ENCODE measurements at regions not wholly inside any gene's neighbourhood (a gene's known extent, or its start where the extent isn't known, plus 50 kb on each side); places are given as distances from the start of the nearest gene placed in this dataset.

DNA sequence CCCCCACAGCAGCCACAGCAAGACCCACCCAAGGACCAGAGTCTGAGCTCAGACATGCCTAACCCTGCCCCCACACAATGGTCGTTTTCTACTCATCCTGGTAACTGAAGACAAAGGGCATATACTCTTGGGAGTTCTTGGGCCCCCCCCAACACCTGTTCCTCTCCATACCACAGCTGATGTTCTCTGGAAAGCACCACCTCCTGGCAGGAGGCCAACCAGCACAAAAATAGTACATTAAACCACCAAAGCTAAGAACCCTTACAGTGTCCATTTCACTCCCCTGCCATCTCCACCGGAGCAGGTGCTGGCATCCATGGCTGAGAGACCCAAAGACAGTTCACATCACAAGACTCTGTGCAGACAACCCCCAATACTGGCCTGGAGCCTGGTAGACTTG is 80.6 kb upstream of the DAAM1 start:
- TF ChIP-seq GATA2 (IDR thresholded peaks at IDR 0.05; ENCODE audit: low read depth, low read length) (no peak), GATA3 (IDR thresholded peaks at IDR 0.05; ENCODE audit: low read depth, low read length) (no peak)
